Right lobe of liver (tissue), 6 donors: ENCODE measurements at regions not wholly inside any gene's neighbourhood (a gene's known extent, or its start where the extent isn't known, plus 50 kb on each side); places are given as distances from the start of the nearest gene placed in this dataset.

Source experiments
- ATAC-seq, 4 donors: fragments of 200-7000 bp; cut with Tn5 transposase; one replicate each; pipeline ENCODE4 v1.9.1; 2020; ENCODE audit warnings: mild to moderate bottlenecking in 4 of 4, moderate library complexity in 4 of 4
- DNase-seq, 3 donors: peaks; one replicate each; pipeline ENCODE4 v3.0.0-alpha.2; 2020
- H3K27ac ChIP-seq, 3 donors: fragments of 200-600 bp; one replicate each; pipeline ENCODE4 v1.8.0; 2022
- H3K27me3 ChIP-seq, 2 donors: fragments of 200-600 bp; one replicate each; pipeline ENCODE4 v1.8.0; 2022
- H3K36me3 ChIP-seq, 4 donors: fragments of 200-600 bp; sonication (generic) in 1 of 4; one replicate each; pipeline versions ENCODE4 v1.5.1 to v1.8.0; 2017 to 2022; ENCODE audit warnings: control low read depth in 1 of 4
- H3K4me1 ChIP-seq, 4 donors: fragments of 200-600 bp; sonication (generic) in 1 of 4; one replicate each; pipeline versions ENCODE4 v1.5.1 to v1.8.0; 2017 to 2022; ENCODE audit warnings: control low read depth in 1 of 4
- H3K4me3 ChIP-seq, 3 donors: fragments of 200-600 bp; one replicate each; pipeline ENCODE4 v1.8.0; 2022
- H3K9me3 ChIP-seq, 4 donors: fragments of 200-600 bp; sonication (generic) in 1 of 4; one replicate each; pipeline versions ENCODE4 v1.5.1 to v1.8.0; 2017 to 2022; ENCODE audit warnings: control low read depth in 1 of 4
- CTCF ChIP-seq, 4 donors: fragments of 200-600 bp in 3 of 4; fragments of 450-650 bp in 1 of 4; IDR thresholded peaks; one replicate each; pipeline versions ENCODE4 v1.5.1 to v1.8.0; 2016 to 2022; ENCODE audit warnings: antibody characterized with exemption in 4 of 4, mild to moderate bottlenecking in 2 of 4
- POLR2A ChIP-seq: fragments of 450-650 bp; IDR thresholded peaks from one replicate; pipeline ENCODE4 v1.6.1; 2017; ENCODE audit warnings: antibody characterized with exemption, mild to moderate bottlenecking
- WGBS: methylation state at CpG from one replicate; pipeline ENCODE4 v1.1.6; 2018; ENCODE audit warnings: low coverage, low lambda C conversion rate; ENCODE audit not compliant: insufficient coverage; ENCODE audit errors: missing lambda C conversion rate; 5-methylcytosine and 5-hydroxymethylcytosine counted together
- intact Hi-C, 2 donors: fragments of 100-400 bp; cut with DNase I; formaldehyde crosslinking; loops; one replicate each; pipeline versions ENCODE4 v1.11.2 to v1.14.1; 2022
- donor health status: DM: no; HTN: yes; CAD: no.
- donor health status: DM: no; HTN: no; CAD: no.
- donor health status: DM: no; HTN: no; CAD: no.
- donor health status: DM: no; HTN: yes; CAD: no.
- donor health status: DM: no; HTN: yes; CAD: no.

- no peak for ATAC-seq
Observed at GRCh38 chr10:10138685-10139084, 879.0 kb upstream of the CELF2 start.

DNA sequence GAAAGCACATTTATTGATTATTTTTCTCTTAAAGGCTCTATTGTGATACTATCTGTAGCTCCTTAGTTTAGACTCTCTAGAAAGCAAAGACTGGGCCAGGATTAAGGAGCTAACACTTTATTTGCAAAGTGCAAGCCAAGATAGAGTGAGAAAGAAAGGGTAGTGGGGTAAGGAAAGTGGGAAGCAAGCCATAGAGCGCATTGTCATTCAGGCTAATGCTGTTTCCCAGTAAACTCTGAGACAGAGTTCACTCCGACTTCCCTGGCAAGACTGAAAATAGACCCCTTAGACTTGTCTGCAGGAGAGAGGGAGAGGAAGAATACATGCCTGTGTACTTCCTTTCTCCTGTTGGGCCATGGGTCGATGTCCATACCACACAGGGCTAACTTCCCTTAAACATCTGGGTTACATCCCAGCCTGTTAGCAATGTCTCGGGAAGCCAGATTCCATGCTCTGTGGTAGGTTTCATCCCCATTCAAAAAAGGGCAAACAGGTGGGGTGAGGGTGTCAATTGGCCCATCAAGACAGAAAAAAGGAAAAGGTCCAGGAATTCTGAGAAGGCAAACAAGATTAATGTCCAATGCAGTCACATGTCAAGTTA lies 875.8 kb upstream of the CELF2 start:
- intact Hi-C loops = no loop called here
- DNase-seq (no peak), ATAC-seq (no peak)
- H3K9me3 ChIP-seq = no peaks in the 10 kb centered on the region
- H3K4me3 ChIP-seq = no peak overlapping the region
- no peaks in the 10 kb centered on the region for H3K36me3 ChIP-seq
- no peak overlapping the region for H3K27ac ChIP-seq
- no peaks in the 10 kb centered on the region for H3K4me1 ChIP-seq
- 35% methylated on average over 4 of the region's 4 CpGs for WGBS
- H3K27me3 ChIP-seq = no peaks in the 10 kb centered on the region
- TF ChIP-seq POLR2A = no peak

More at GRCh38 chr10:10138685-10139084, 879.0 kb upstream of the CELF2 start:
- H3K4me3 ChIP-seq = no peak overlapping the region
- H3K9me3 ChIP-seq = no peaks in the 10 kb centered on the region
- no peaks in the 10 kb centered on the region for H3K4me1 ChIP-seq
- H3K27ac ChIP-seq = no peak overlapping the region
- no peak for DNase-seq
- H3K36me3 ChIP-seq = no peaks in the 10 kb centered on the region
- no peaks in the 10 kb centered on the region for H3K27me3 ChIP-seq
- 51% methylated on average over 2 of the region's 2 CpGs for WGBS
- intact Hi-C loops = no loop called here
- TF ChIP-seq POLR2A (no peak), CTCF (IDR thresholded peaks at IDR 0.05) (no peak)

DNA sequence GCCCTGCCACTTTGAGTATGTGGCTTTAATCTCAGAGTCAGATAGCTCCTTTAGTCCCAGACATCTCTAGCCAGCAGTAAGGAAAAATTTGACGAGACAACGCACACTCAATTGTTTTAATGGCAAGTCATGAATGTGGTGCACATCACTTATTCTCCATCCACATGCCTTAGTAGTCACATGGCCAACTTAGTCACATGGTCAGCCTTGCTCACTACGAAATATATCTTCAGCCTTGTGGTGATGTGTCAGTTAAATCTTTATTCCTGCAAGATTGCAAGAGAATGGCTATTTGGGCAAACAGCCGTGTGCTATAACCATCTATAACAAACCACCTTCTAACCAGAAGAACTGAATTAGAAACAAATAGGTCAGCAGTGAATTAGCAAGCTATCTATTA lies 871.1 kb upstream of the CELF2 start:
- TF ChIP-seq POLR2A (no peak), CTCF (IDR thresholded peaks at IDR 0.05) (no peak)
- H3K27ac ChIP-seq = no peak overlapping the region

DNA sequence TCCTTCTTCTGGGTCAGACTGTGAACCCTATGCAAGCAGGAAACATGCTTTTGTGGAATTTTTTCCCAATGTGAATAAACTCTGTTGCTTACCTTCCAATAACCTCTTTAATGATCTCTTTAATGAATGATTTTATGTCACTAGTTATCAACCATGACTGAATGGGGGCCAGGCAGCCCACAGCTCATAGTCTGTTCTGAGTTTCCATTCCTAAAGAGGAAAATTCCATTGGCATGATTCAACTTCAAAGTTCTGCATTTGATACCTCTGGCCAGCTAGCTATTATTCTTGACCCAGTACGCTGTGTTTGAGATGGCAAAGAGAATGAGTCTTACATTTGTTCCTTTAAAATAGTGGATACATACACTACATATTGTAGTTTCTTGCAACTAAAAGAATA lies 867.8 kb upstream of the CELF2 start:
- 18% methylated on average over 1 of the region's 1 CpG for WGBS
- no peak for ATAC-seq
- intact Hi-C loops = no loop called here
- no peak for DNase-seq
- TF ChIP-seq CTCF (IDR thresholded peaks at IDR 0.05) = no peak
- TF ChIP-seq POLR2A = no peak
- Histone ChIP-seq H3K4me1 (no peaks in the 10 kb centered on the region), H3K4me3 (no peak overlapping the region), H3K9me3 (no peaks in the 10 kb centered on the region), H3K36me3 (no peaks in the 10 kb centered on the region), H3K27me3 (no peaks in the 10 kb centered on the region), H3K27ac (no peak overlapping the region)

More for the DNA sequence above, 871.1 kb upstream of the CELF2 start:
- WGBS = 49% methylated on average over 3 of the region's 4 CpGs
- H3K9me3 ChIP-seq = no peaks in the 10 kb centered on the region
- no peaks in the 10 kb centered on the region for H3K27me3 ChIP-seq
- no peaks in the 10 kb centered on the region for H3K4me1 ChIP-seq
- H3K36me3 ChIP-seq = no peaks in the 10 kb centered on the region
- H3K4me3 ChIP-seq = no peak overlapping the region
- intact Hi-C loops = no loop called here
- ATAC-seq (no peak), DNase-seq (no peak)

GRCh38 chr10:10156917-10157600 lies 860.6 kb upstream of the CELF2 start:
- Histone ChIP-seq H3K9me3 (no peaks in the 10 kb centered on the region), H3K4me1 (no peaks in the 10 kb centered on the region), H3K27me3 (no peaks in the 10 kb centered on the region), H3K4me3 (no peak overlapping the region), H3K27ac (no peak overlapping the region), H3K36me3 (no peaks in the 10 kb centered on the region)
- intact Hi-C loops = no loop called here
- 51% methylated on average over 7 of the region's 7 CpGs for WGBS
- no peak for DNase-seq
- TF ChIP-seq POLR2A (no peak), CTCF (IDR thresholded peaks at IDR 0.05) (no peak)
- ATAC-seq = no peak
